H9 (cell line): ENCODE measurements at regions not wholly inside any gene's neighbourhood (a gene's known extent, or its start where the extent isn't known, plus 50 kb on each side); places are given as distances from the start of the nearest gene placed in this dataset.

Experiments
- DNase-seq: peaks from one replicate; pipeline ENCODE4 v3.0.0-alpha.2; 2017
- H2AFZ ChIP-seq: one replicate; pipeline ENCODE4 v1.6.1; 2013; ENCODE audit warnings: mild to moderate bottlenecking, low read length, control low read depth, moderate library complexity
- H2AK5ac ChIP-seq: 2 replicates; pipeline ENCODE4 v1.6.1; 2013; ENCODE audit warnings: low read length, control low read depth, mixed read lengths; ENCODE audit not compliant: insufficient read length
- H2BK120ac ChIP-seq: one replicate; pipeline ENCODE4 v1.6.1; 2013; ENCODE audit warnings: low read depth, mild to moderate bottlenecking, low read length, control low read depth, inconsistent platforms; ENCODE audit not compliant: poor library complexity, severe bottlenecking
- H2BK12ac ChIP-seq: 2 replicates; pipeline ENCODE4 v1.6.1; 2013; ENCODE audit warnings: low read length, control low read depth, mixed read lengths, low read depth; ENCODE audit not compliant: insufficient read length
- H2BK15ac ChIP-seq: 2 replicates; pipeline ENCODE4 v1.6.1; 2013; ENCODE audit warnings: low read depth, low read length, control low read depth
- H2BK20ac ChIP-seq: one replicate; pipeline ENCODE4 v1.6.1; 2013; ENCODE audit warnings: low read depth, mild to moderate bottlenecking, low read length, control low read depth, inconsistent platforms; ENCODE audit not compliant: poor library complexity, severe bottlenecking
- H2BK5ac ChIP-seq: 2 replicates; pipeline ENCODE4 v1.6.1; 2013; ENCODE audit warnings: low read length, control low read depth, mixed read lengths; ENCODE audit not compliant: insufficient read length
- H3K14ac ChIP-seq: 2 replicates; pipeline ENCODE4 v1.6.1; 2013; ENCODE audit warnings: low read length, control low read depth; ENCODE audit not compliant: insufficient read depth
- H3K18ac ChIP-seq: 2 replicates; pipeline ENCODE4 v1.6.1; 2013; ENCODE audit warnings: low read depth, mild to moderate bottlenecking, mixed read lengths, low read length, control low read depth; ENCODE audit not compliant: insufficient read length
- H3K23ac ChIP-seq: 2 replicates; pipeline ENCODE4 v1.6.1; 2013; ENCODE audit warnings: low read length, control low read depth, mixed read lengths, low read depth; ENCODE audit not compliant: insufficient read length
- H3K23me2 ChIP-seq: 2 replicates; pipeline ENCODE4 v1.6.1; 2013; ENCODE audit warnings: low read depth, mild to moderate bottlenecking, mixed read lengths, low read length, control low read depth; ENCODE audit not compliant: insufficient read length, poor library complexity, severe bottlenecking
- H3K27ac ChIP-seq: 2 replicates; pipeline ENCODE4 v1.5.1; 2013; ENCODE audit warnings: low read length, control low read depth, mixed read lengths, low read depth; ENCODE audit not compliant: insufficient read length
- H3K27me3 ChIP-seq: 2 replicates; pipeline ENCODE4 v1.6.1; 2013; ENCODE audit warnings: low read length, control low read depth, inconsistent platforms; ENCODE audit not compliant: insufficient read depth
- H3K4ac ChIP-seq: 2 replicates; pipeline ENCODE4 v1.6.1; 2013; ENCODE audit warnings: low read depth, mild to moderate bottlenecking, control low read depth, inconsistent platforms, low read length, moderate library complexity
- H3K4me1 ChIP-seq: 2 replicates; pipeline ENCODE4 v1.6.1; 2013; ENCODE audit warnings: low read length, control low read depth, inconsistent platforms; ENCODE audit not compliant: insufficient read depth
- H3K4me2 ChIP-seq: 2 replicates; pipeline ENCODE4 v1.6.1; 2013; ENCODE audit warnings: low read length, control low read depth, mixed read lengths; ENCODE audit not compliant: insufficient read length, insufficient read depth
- H3K56ac ChIP-seq: 2 replicates; pipeline ENCODE4 v1.6.1; 2013; ENCODE audit warnings: low read depth, mild to moderate bottlenecking, mixed read lengths, low read length, control low read depth; ENCODE audit not compliant: insufficient read length
- H3K79me1 ChIP-seq: 2 replicates; pipeline ENCODE4 v1.6.1; 2013; ENCODE audit warnings: low read depth, mild to moderate bottlenecking, moderate library complexity, low read length, control low read depth, inconsistent platforms; ENCODE audit not compliant: insufficient read depth, poor library complexity, severe bottlenecking
- H3K79me2 ChIP-seq: 2 replicates; pipeline ENCODE4 v1.6.1; 2013; ENCODE audit warnings: low read length, control low read depth, inconsistent platforms; ENCODE audit not compliant: insufficient read depth
- H3K9ac ChIP-seq: 2 replicates; pipeline ENCODE4 v1.6.1; 2013; ENCODE audit warnings: low read length, control low read depth, mixed read lengths; ENCODE audit not compliant: insufficient read length; ENCODE audit errors: extremely low read depth
- H3K9me3 ChIP-seq: one replicate; pipeline ENCODE4 v1.6.1; 2013; ENCODE audit warnings: low read depth, low read length, inconsistent platforms; ENCODE audit not compliant: control insufficient read depth
- H3T11ph ChIP-seq: one replicate; pipeline ENCODE4 v1.6.1; 2013; ENCODE audit warnings: mild to moderate bottlenecking, low read length, control low read depth, inconsistent platforms
- H4K20me1 ChIP-seq: one replicate; pipeline ENCODE4 v1.6.1; 2013; ENCODE audit not compliant: control insufficient read depth, insufficient read length, insufficient read depth
- H4K5ac ChIP-seq: 2 replicates; pipeline ENCODE4 v1.6.1; 2013; ENCODE audit warnings: low read depth, mild to moderate bottlenecking, mixed read lengths, low read length, control low read depth; ENCODE audit not compliant: insufficient read length
- H4K8ac ChIP-seq: replicated peaks from 2 replicates; pipeline ENCODE4 v1.6.1; 2013; ENCODE audit warnings: low read length, control low read depth, mixed read lengths, low read depth; ENCODE audit not compliant: insufficient read length
- H4K91ac ChIP-seq: 2 replicates; pipeline ENCODE4 v1.6.1; 2013; ENCODE audit warnings: low read depth, mild to moderate bottlenecking, moderate library complexity, mixed read lengths, low read length, control low read depth; ENCODE audit not compliant: insufficient read length
- H3K27ac Mint-ChIP-seq, 3 experiments: 2 replicates in 2 of 3; 3 replicates in 1 of 3; pipeline ENCODE4 v1.8.0; 2020 to 2021; ENCODE audit warnings: mixed read lengths in 3 of 3, mild to moderate bottlenecking in 1 of 3, moderate library complexity in 1 of 3
- H3K27me3 Mint-ChIP-seq: 2 replicates; pipeline ENCODE4 v1.8.0; 2021; ENCODE audit warnings: low read depth, mild to moderate bottlenecking, moderate library complexity, mixed read lengths
- H3K36me3 Mint-ChIP-seq, 3 experiments: 2 replicates in 2 of 3; 3 replicates in 1 of 3; pipeline ENCODE4 v1.8.0; 2020 to 2021; ENCODE audit warnings: low read depth in 3 of 3, mixed read lengths in 3 of 3; ENCODE audit not compliant: insufficient read depth in 1 of 3
- H3K4me1 Mint-ChIP-seq, 2 experiments: 2 replicates each; pipeline ENCODE4 v1.8.0; 2020; ENCODE audit warnings: mixed read lengths in 2 of 2
- H3K4me3 Mint-ChIP-seq, 2 experiments: 2 replicates in 1 of 2; 3 replicates in 1 of 2; pipeline ENCODE4 v1.8.0; 2020 to 2021; ENCODE audit warnings: mild to moderate bottlenecking in 2 of 2, mixed read lengths in 2 of 2, moderate library complexity in 1 of 2
- H3K9me3 Mint-ChIP-seq, 2 experiments: 2 replicates in 1 of 2; 3 replicates in 1 of 2; pipeline ENCODE4 v1.8.0; 2020; ENCODE audit warnings: mild to moderate bottlenecking in 2 of 2, mixed read lengths in 2 of 2, moderate library complexity in 1 of 2
- WGBS: extraction: QIAGEN DNeasy Blood & Tissue Kit; methylation state at CpG from one replicate; pipeline ENCODE4 v1.1.7; 2013; ENCODE audit warnings: missing lambda C conversion rate, low lambda C conversion rate, mixed read lengths; ENCODE audit not compliant: insufficient read length; ENCODE audit errors: extremely low coverage; 5-methylcytosine and 5-hydroxymethylcytosine counted together
- TF ChIP-seq, protein P1 (sequence below): fragments of 200-600 bp; sonication (generic); conservative IDR thresholded peaks from 3 replicates; pipeline ENCODE4 v1.8.0; 2021; ENCODE audit warnings: antibody characterized with exemption, mild to moderate bottlenecking

DNA sequence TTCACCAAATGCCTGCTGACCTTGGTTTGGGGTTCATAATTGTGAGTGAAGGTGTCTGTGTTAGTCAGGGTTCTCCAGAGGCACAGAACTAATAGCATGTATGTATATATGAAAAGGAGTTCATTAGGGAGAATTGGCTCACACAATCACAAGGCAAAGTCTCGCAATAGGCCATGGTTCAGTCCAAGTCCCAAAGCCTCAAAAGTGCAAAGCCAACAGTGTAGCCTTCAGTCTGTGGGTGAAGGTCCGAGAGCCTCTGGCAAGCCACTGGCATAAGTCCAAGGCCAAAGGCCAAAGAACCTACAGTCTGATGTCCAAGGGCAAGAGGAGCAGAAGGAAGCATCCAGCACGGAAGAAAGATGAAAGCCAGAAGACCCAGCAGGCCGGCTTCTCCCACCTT is 257.6 kb upstream of the SHH start:
- H3K9me3 ChIP-seq = no peaks in the 10 kb centered on the region
- no peak overlapping the region for H4K8ac ChIP-seq
- peaks cover 2 to 7% of the 10 kb centered on the region in 2 experiments; a peak in 1 of 5 replicates for H3K9me3 Mint-ChIP-seq
- no peak overlapping the region for H3K9ac ChIP-seq
- H3K14ac ChIP-seq = no peak overlapping the region
- H2BK15ac ChIP-seq = no peak overlapping the region
- WGBS = no CpG with 5 or more reads among the region's 4 CpGs
- no peak overlapping the region for H3K4ac ChIP-seq
- H3K23me2 ChIP-seq = no peaks in the 10 kb centered on the region
- no peak overlapping the region for H3K18ac ChIP-seq
- H3K79me2 ChIP-seq = no peaks in the 10 kb centered on the region
- TF ChIP-seq, protein P1, sequence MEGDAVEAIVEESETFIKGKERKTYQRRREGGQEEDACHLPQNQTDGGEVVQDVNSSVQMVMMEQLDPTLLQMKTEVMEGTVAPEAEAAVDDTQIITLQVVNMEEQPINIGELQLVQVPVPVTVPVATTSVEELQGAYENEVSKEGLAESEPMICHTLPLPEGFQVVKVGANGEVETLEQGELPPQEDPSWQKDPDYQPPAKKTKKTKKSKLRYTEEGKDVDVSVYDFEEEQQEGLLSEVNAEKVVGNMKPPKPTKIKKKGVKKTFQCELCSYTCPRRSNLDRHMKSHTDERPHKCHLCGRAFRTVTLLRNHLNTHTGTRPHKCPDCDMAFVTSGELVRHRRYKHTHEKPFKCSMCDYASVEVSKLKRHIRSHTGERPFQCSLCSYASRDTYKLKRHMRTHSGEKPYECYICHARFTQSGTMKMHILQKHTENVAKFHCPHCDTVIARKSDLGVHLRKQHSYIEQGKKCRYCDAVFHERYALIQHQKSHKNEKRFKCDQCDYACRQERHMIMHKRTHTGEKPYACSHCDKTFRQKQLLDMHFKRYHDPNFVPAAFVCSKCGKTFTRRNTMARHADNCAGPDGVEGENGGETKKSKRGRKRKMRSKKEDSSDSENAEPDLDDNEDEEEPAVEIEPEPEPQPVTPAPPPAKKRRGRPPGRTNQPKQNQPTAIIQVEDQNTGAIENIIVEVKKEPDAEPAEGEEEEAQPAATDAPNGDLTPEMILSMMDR = no peak
- H3K56ac ChIP-seq = no peak overlapping the region
- peaks cover 9% of the 10 kb centered on the region for H3K27me3 Mint-ChIP-seq
- no peak overlapping the region for H2BK5ac ChIP-seq
- no peaks in the 10 kb centered on the region for H3K4me1 Mint-ChIP-seq
- no peak overlapping the region for H3K4me3 Mint-ChIP-seq
- no peaks in the 10 kb centered on the region for H3K27me3 ChIP-seq
- no peak overlapping the region for H4K5ac ChIP-seq
- no peak overlapping the region for H3K27ac ChIP-seq
- no peak overlapping the region for H2AK5ac ChIP-seq
- DNase-seq = no peak
- no peak overlapping the region for H2BK20ac ChIP-seq
- H3T11ph ChIP-seq = no peak overlapping the region
- H3K4me1 ChIP-seq = no peaks in the 10 kb centered on the region
- no peaks in the 10 kb centered on the region for H3K79me1 ChIP-seq
- no peak overlapping the region for H3K4me2 ChIP-seq
- no peaks in the 10 kb centered on the region; a peak in 1 of 7 replicates for H3K36me3 Mint-ChIP-seq
- H3K27ac Mint-ChIP-seq = no peak overlapping the region; a peak in 1 of 7 replicates
- no peak overlapping the region for H2AFZ ChIP-seq
- H4K20me1 ChIP-seq = no peaks in the 10 kb centered on the region
- H2BK12ac ChIP-seq = no peak overlapping the region
- H3K23ac ChIP-seq = no peak overlapping the region
- no peak overlapping the region for H4K91ac ChIP-seq
- H2BK120ac ChIP-seq = no peak overlapping the region
